ENCODE measurements at regions not wholly inside any gene's neighbourhood (a gene's known extent, or its start where the extent isn't known, plus 50 kb on each side); places are given as distances from the start of the nearest gene placed in this dataset.
"Not testable (repeated sequence)": the region's sequence is repeated elsewhere in the genome, so short reads cannot be mapped to it uniquely, and the experiment has no call there.

GRCh38 chr4:125168531-125168930 lies 146.2 kb upstream of the FAT4 start:
- TF ChIP-seq, protein P1, sequence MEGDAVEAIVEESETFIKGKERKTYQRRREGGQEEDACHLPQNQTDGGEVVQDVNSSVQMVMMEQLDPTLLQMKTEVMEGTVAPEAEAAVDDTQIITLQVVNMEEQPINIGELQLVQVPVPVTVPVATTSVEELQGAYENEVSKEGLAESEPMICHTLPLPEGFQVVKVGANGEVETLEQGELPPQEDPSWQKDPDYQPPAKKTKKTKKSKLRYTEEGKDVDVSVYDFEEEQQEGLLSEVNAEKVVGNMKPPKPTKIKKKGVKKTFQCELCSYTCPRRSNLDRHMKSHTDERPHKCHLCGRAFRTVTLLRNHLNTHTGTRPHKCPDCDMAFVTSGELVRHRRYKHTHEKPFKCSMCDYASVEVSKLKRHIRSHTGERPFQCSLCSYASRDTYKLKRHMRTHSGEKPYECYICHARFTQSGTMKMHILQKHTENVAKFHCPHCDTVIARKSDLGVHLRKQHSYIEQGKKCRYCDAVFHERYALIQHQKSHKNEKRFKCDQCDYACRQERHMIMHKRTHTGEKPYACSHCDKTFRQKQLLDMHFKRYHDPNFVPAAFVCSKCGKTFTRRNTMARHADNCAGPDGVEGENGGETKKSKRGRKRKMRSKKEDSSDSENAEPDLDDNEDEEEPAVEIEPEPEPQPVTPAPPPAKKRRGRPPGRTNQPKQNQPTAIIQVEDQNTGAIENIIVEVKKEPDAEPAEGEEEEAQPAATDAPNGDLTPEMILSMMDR (IDR thresholded peaks at IDR 0.05; ENCODE audit: unreplicated experiment in 3 of 3), result no peak
- Mint-ChIP-seq H3K27ac (no peak overlapping the region), H3K27me3 (ENCODE audit: low read depth) (no peaks in the 10 kb centered on the region), H3K4me1 (no peaks in the 10 kb centered on the region), H3K9me3 (no peaks in the 10 kb centered on the region), H3K36me3 (ENCODE audit: low read depth) (no peaks in the 10 kb centered on the region), H3K4me3 (no peak overlapping the region)

- not testable (repeated sequence) for H3K9me3 Mint-ChIP-seq; H3K27ac Mint-ChIP-seq; H3K36me3 Mint-ChIP-seq (ENCODE audit: low read depth); H3K4me3 Mint-ChIP-seq; H3K27me3 Mint-ChIP-seq (ENCODE audit: low read depth); H3K4me1 Mint-ChIP-seq
These were observed 148.7 kb upstream of the FAT4 start for GRCh38 chr4:125166012-125166411.

DNA sequence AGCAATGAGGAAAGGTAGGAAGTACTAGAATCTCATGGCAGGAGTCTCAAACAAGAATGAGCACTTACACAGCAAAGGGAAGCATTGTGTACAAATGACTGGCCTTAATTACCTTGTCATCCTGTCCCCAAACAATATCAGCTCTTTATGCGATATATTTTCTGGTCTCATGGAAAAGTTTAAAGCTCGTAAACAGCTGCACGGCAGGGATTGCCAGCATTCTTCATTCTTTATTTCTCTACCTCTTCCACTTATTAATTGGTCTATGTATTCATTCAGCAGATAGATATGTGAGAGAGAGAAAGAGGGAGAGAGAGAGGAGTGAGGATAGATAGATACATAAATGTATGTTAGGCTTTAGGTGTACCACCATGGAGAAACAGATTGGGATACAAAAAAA lies 155.8 kb upstream of the FAT4 start:
- H3K9me3 Mint-ChIP-seq, result no peaks in the 10 kb centered on the region
- no peaks in the 10 kb centered on the region for H3K36me3 Mint-ChIP-seq (ENCODE audit: low read depth)
- TF ChIP-seq, protein P1 (IDR thresholded peaks at IDR 0.05; ENCODE audit: unreplicated experiment in 3 of 3), result no peak

DNA sequence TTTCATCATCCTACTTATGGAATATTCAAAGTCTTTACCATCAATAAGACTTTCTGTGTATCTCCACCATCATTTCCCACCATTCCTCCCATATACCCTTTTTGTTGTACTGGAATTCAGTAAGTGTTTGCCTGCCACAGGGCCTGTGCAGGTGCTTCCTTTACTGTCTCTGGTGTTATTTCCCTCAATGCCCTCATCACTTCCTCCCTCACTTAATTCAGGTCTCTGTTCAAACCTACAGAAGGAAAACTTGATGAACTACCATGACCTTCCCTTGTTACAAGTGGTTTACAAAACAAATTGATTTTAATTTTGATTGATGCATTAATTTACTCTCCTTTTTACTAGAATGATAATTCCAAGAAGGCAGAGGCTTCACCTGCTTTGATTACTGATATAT lies 159.5 kb upstream of the FAT4 start:
- H3K27me3 Mint-ChIP-seq (ENCODE audit: low read depth), result peaks cover 4% of the 10 kb centered on the region
- no peak overlapping the region for H3K4me3 Mint-ChIP-seq
- no peak overlapping the region for H3K27ac Mint-ChIP-seq
- TF ChIP-seq, protein P1 (IDR thresholded peaks at IDR 0.05; ENCODE audit: unreplicated experiment in 3 of 3), result no peak
- H3K9me3 Mint-ChIP-seq, result peaks cover 3% of the 10 kb centered on the region
- no peaks in the 10 kb centered on the region for H3K4me1 Mint-ChIP-seq
- H3K36me3 Mint-ChIP-seq (ENCODE audit: low read depth), result no peaks in the 10 kb centered on the region

More for the DNA sequence above, 155.8 kb upstream of the FAT4 start:
- Mint-ChIP-seq H3K27ac (no peak overlapping the region), H3K27me3 (ENCODE audit: low read depth) (peaks cover 4% of the 10 kb centered on the region), H3K4me3 (no peak overlapping the region), H3K4me1 (no peaks in the 10 kb centered on the region)

- TF ChIP-seq, protein P1 (IDR thresholded peaks at IDR 0.05; ENCODE audit: unreplicated experiment in 3 of 3), result no peak
- Mint-ChIP-seq H3K27ac (no peak overlapping the region), H3K36me3 (ENCODE audit: low read depth) (no peaks in the 10 kb centered on the region), H3K4me1 (peaks cover 7% of the 10 kb centered on the region), H3K4me3 (no peak overlapping the region), H3K27me3 (ENCODE audit: low read depth) (no peaks in the 10 kb centered on the region), H3K9me3 (no peaks in the 10 kb centered on the region)
These were observed 173.7 kb upstream of the FAT4 start for GRCh38 chr4:125140966-125141495.

- no peaks in the 10 kb centered on the region for H3K9me3 Mint-ChIP-seq
These were observed 179.1 kb upstream of the FAT4 start for GRCh38 chr4:125135652-125136051.

More at GRCh38 chr4:125135652-125136051, 179.1 kb upstream of the FAT4 start:
- H3K27me3 Mint-ChIP-seq (ENCODE audit: low read depth), result no peaks in the 10 kb centered on the region
- H3K4me3 Mint-ChIP-seq, result no peak overlapping the region
- H3K27ac Mint-ChIP-seq, result peak overlapping the region in 1 of 3 experiments; percentile 37
- no peaks in the 10 kb centered on the region for H3K36me3 Mint-ChIP-seq (ENCODE audit: low read depth)
- TF ChIP-seq, protein P1 (IDR thresholded peaks at IDR 0.05; ENCODE audit: unreplicated experiment in 3 of 3), result no peak
- peaks cover 19% of the 10 kb centered on the region for H3K4me1 Mint-ChIP-seq

All from nephron (organoid).